Urinary bladder (tissue), 3 donors: ENCODE measurements at regions not wholly inside any gene's neighbourhood (a gene's known extent, or its start where the extent isn't known, plus 50 kb on each side); places are given as distances from the start of the nearest gene placed in this dataset.
"Not testable (repeated sequence)": the region's sequence is repeated elsewhere in the genome, so short reads cannot be mapped to it uniquely, and the experiment has no call there.

Experiments
- DNase-seq: peaks from one replicate; pipeline ENCODE4 v3.0.0-alpha.2; 2015; ENCODE audit errors: extremely low spot score
- H3K27ac ChIP-seq: one replicate; pipeline ENCODE4 v1.5.1; 2013; ENCODE audit warnings: low read depth, mild to moderate bottlenecking, moderate library complexity
- H3K36me3 ChIP-seq: one replicate; pipeline ENCODE4 v1.6.1; 2013; ENCODE audit warnings: mild to moderate bottlenecking, moderate library complexity; ENCODE audit not compliant: insufficient read depth
- H3K4me1 ChIP-seq: one replicate; pipeline ENCODE4 v1.6.1; 2013; ENCODE audit warnings: mild to moderate bottlenecking, moderate library complexity; ENCODE audit not compliant: insufficient read depth
- H3K4me3 ChIP-seq: one replicate; pipeline ENCODE4 v1.5.1; 2013; ENCODE audit warnings: low read depth, low read length
- WGBS: extraction: QIAGEN DNeasy Blood & Tissue Kit; methylation state at CpG from one replicate; pipeline ENCODE4 v1.1.7; 2013; 5-methylcytosine and 5-hydroxymethylcytosine counted together
- donor health status: healthy with polysubstance abuse.
- donor health status: healthy.

DNA sequence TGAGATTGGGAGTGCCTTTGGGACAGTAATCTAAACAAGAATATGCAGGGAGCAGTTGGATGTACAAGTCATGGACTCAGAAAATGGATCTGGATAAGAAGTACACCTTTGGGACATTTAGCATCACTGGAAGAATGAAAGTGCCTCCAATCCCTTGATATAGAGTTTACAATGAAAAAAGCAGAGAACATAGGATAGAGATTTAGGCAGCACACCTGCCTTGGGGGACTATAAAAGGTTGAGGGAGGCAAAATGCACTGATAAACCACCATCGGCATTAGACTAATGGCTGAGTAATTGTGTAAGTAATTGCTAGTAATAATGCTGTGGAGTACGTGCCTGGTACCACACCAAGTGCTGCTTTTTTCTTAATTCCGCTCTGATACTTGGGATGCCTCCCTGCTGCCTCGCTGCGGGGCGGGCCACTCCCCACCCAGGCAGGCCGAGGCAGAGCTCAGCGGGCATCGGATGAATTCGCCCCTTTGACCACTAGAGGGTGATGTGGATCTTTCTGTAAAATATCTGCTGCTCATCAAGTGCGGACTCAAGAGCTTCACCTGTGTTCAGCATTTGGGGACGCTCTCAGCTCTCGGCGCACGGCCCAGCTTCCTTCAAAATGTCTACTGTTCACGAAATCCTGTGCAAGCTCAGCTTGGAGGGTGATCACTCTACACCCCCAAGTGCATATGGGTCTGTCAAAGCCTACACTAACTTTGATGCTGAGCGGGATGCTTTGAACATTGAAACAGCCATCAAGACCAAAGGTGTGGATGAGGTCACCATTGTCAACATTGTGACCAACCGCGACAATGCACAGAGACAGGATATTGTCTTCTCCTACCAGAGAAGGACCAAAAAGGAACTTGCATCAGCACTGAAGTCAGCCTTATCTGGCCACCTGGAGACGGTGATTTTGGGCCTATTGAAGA lies 99.9 kb downstream of the ANKRD18B start:
- Histone ChIP-seq H3K36me3 (no peaks in the 10 kb centered on the region), H3K4me3 (no peak overlapping the region), H3K4me1 (no peaks in the 10 kb centered on the region), H3K27ac (no peak overlapping the region)
- DNase-seq: peak; percentile 23
- WGBS: 23% methylated on average over 20 of the region's 20 CpGs

DNA sequence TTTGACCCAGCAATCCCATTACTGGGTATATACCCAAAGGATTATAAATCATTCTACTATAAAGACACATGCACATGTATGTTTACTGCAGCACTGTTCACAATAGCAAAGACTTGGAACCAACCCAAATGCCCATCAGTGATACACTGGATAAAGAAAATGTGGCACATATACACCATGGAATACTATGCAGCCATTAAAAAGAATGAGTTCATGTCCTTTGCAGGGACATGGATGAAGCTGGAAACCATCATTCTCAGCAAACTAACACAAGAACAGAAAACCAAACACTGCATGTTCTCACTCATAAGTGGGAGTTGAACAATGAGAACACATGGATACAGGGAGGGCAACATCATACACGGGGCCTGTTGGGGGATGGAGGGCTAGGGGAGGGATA lies 104.3 kb downstream of the ANKRD18B start:
- not testable (repeated sequence) for H3K27ac ChIP-seq, DNase-seq, H3K4me3 ChIP-seq, H3K4me1 ChIP-seq, H3K36me3 ChIP-seq
- WGBS: 76% methylated on average over 1 of the region's 1 CpG

DNA sequence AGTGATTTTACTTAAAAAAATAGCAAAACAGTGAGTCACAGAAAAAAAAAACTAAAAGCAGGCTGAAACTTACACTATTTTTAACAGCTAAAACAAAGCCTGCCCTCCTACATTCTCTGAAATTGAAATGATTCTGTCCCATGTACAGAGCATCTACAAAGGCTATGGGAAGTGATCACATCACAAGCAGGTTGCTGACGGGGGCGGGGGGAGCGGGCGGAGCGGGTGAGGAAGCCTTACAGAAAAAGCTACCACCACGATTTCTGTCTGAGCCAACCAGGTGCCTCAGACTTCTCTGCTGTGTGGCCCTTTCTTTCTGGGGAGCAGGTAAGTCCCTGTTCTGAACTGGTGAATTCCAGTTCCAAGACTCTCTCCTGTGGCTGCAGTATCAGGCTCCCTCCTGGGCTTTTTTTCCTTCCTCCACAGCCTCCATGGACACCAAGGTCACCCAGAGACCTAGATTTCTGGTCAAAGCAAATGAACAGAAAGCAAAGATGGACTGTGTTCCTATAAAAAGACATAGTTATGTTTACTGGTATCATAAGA lies 104.9 kb downstream of the ANKRD18B start:
- H3K27ac ChIP-seq: no peak overlapping the region
- WGBS: 70% methylated on average over 6 of the region's 6 CpGs
- H3K36me3 ChIP-seq: no peaks in the 10 kb centered on the region
- no peak for DNase-seq
- no peaks in the 10 kb centered on the region for H3K4me1 ChIP-seq
- no peak overlapping the region for H3K4me3 ChIP-seq

DNA sequence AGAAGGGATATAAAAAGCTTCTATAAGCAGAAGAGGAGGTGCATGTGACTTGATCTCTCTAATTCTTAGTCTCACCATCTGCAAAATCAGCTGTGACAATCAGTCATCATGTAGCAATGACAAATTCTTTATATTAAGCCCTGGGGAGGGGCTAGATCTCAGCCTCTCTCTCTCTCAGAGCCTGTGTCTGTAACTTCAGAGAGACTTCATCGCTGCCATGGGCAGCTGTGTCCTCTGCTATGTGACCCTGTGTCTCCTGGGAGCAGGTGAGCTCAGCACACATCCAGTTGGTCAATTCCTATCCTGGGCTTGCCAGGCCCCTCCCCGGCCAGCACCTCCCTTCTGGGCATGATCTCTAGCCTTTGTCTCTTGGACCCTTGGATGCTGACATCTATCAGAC lies 109.6 kb downstream of the ANKRD18B start:
- Histone ChIP-seq H3K27ac (no peak overlapping the region), H3K36me3 (no peaks in the 10 kb centered on the region), H3K4me3 (no peak overlapping the region), H3K4me1 (no peaks in the 10 kb centered on the region)
- DNase-seq: no peak
- 73% methylated on average over 2 of the region's 2 CpGs for WGBS

DNA sequence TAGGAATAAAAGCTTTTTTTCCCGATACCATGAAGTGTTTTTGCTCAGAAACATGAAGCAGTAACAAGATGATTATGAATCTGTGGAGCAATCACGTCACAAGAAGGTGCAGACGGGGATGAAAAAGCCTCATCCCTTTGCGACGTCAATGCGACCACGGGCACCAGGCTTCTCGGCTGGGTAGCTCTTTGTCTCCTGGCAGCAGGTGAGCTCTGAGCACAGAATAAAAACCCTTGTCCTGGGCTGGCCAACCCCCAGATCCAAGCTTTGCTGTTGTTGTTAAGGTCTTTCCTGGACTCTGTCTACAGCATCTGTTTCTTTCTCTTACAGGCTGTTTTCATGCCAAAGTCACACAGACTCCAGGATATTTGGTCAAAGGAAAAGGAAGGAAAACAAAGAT lies 113.8 kb downstream of the ANKRD18B start:
- DNase-seq: no peak
- 43% methylated on average over 8 of the region's 8 CpGs for WGBS
- Histone ChIP-seq H3K4me3 (no peak overlapping the region), H3K4me1 (no peaks in the 10 kb centered on the region), H3K36me3 (no peaks in the 10 kb centered on the region), H3K27ac (no peak overlapping the region)

DNA sequence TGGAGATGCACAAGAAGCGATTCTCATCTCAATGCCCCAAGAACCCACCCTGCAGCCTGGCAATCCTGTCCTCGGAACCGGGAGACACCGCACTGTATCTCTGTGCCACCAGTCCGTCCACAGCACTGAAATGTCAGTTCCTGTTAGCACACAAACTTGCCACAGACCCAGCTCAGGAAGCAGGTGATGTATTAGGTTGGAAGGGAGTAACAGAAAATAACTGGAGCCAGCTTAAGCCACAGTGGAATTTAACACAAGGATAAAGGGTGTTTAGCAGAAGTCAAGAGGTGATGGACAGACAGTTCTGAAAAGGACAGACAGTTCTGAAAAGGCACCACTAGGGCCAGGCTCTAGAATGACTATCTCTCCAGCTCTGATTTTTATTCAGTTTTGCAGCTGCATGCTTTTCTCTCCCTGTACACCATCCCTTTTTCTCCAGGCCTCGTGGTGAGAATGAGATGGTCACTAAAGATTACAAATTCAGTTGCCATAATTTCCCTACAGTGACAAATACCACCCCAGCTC lies 114.4 kb downstream of the ANKRD18B start:
- DNase-seq: no peak
- no peaks in the 10 kb centered on the region for H3K36me3 ChIP-seq
- no peaks in the 10 kb centered on the region for H3K4me1 ChIP-seq
- WGBS: 57% methylated on average over 6 of the region's 6 CpGs
- no peak overlapping the region for H3K4me3 ChIP-seq
- H3K27ac ChIP-seq: no peak overlapping the region

DNA sequence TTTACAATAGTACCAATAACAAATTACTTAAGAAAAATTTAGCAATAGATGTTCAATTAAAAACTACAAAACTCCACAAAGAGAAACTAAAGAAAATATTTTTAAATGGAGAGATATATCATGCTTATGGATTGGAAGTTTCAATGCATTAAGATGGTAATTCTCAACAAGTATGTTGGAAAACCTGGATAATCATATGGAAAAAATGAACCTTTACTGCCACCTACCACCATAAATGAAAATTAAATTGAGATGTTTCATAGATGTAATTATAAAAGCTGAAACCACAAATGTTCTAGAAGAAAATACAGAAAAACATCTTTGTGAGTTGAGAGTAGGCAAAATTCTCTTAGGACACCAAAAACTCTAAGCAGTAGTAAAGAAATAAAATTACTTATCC lies 121.7 kb downstream of the ANKRD18B start:
- no peaks in the 10 kb centered on the region for H3K4me1 ChIP-seq
- H3K36me3 ChIP-seq: no peaks in the 10 kb centered on the region
- H3K27ac ChIP-seq: no peak overlapping the region
- DNase-seq: no peak
- H3K4me3 ChIP-seq: no peak overlapping the region

DNA sequence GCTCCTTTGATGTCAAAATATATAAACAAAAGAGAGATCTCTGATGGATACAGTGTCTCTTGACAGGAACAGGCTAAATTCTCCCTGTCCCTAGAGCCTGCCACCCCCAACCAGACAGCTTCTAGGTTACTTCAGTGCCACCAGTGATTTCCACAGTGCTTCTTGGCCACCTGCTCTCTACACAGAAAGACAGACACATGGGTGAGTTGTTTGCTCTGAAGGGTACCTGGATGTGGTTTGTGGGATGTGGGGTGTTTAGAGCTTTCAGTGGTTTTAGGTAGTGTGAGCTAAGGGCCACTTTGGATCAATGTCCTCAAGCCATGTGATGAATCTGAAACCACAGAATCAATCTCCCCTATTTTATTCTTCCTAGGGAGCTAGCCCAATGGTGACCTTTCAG lies 125.4 kb downstream of the ANKRD18B start:
- Histone ChIP-seq H3K36me3 (no peaks in the 10 kb centered on the region), H3K27ac (no peak overlapping the region), H3K4me3 (no peak overlapping the region), H3K4me1 (no peaks in the 10 kb centered on the region)
- no peak for DNase-seq

DNA sequence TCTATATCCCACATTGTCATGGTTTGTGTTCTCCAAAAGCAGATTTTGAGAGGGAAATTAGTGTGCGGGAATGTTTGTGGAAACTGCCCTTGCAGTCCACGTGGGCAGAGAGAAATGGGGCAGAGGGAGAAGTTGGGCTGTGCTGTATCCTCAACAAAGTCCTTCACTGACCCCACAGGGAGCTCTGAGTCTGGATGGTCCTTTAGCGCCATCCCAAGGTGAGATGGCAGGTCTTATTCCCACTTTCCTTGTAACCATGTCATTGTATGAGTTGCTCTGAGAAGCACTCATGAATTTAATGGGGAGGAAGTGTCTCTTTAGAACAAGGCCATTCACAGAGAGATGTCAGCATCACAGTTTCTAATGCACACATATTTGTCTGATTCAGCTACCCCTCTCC lies 127.1 kb downstream of the ANKRD18B start:
- WGBS: 52% methylated on average over 3 of the region's 3 CpGs
- Histone ChIP-seq H3K4me1 (no peaks in the 10 kb centered on the region), H3K27ac (no peak overlapping the region), H3K36me3 (no peaks in the 10 kb centered on the region), H3K4me3 (no peak overlapping the region)
- no peak for DNase-seq

DNA sequence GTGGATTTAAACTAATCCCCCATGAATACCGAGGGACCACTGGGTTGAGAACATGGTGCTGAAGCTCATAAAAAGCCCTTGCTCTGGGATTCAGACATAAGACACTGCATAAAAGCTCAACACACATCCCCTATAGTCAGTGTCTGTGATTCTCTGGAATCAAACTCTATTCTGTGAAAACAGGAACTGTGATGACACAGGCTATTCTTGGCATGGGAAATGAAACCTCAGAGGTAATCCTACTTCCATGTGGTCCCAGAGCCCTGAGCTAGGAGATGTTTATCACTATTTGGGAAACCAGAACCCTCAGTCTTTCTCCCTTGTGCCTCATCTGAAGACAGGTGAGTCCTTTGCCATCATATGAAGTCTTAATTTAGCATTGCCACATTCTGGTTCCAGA lies 135.4 kb upstream of the PRSS3 start:
- Histone ChIP-seq H3K27ac (no peak overlapping the region), H3K36me3 (no peaks in the 10 kb centered on the region), H3K4me1 (no peaks in the 10 kb centered on the region), H3K4me3 (no peak overlapping the region)
- no peak for DNase-seq
- WGBS: 41% methylated on average over 1 of the region's 1 CpG

DNA sequence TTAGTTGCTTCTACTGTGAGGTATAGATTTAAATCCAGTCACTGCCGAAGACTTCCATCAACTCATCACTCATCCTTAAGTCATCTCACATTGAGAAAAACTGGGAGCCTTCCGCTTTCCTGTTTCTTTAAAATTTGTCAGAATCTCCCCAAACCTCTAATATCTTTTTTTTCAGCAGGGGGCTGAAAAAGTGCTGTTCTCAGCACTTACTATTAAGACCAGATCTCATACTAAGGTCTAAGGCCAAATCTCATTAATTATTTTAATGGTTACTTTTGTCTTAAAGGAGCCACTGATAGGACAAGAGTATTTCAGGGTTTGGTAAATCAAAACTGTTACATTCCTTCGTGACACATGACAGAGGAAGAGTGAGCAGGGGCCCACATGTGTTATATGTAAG lies 134.6 kb upstream of the PRSS3 start:
- DNase-seq: no peak
- Histone ChIP-seq H3K4me1 (no peaks in the 10 kb centered on the region), H3K27ac (no peak overlapping the region), H3K4me3 (no peak overlapping the region), H3K36me3 (no peaks in the 10 kb centered on the region)
- 75% methylated on average over 3 of the region's 3 CpGs for WGBS

DNA sequence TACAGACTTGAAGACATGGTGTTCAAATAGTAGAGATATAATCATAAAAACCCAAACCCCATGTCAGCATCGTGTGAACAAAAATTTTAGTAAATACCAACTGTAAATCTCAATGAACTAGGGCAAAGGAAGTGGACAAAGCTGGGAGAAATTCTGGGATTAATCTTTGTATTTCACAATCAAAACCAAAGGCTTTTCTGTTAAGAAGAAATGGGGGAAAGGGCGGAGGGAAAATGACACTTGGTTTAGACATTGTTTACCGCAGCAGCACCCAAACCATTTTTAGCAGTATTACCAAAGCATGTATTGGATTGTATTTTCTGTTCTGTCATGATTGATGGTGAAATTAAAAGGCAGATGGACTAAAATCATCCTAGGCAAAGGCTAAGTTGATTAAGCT lies 134.2 kb upstream of the PRSS3 start:
- Histone ChIP-seq H3K27ac (no peak overlapping the region), H3K4me3 (no peak overlapping the region), H3K4me1 (no peaks in the 10 kb centered on the region), H3K36me3 (no peaks in the 10 kb centered on the region)
- 57% methylated on average over 3 of the region's 3 CpGs for WGBS
- no peak for DNase-seq

DNA sequence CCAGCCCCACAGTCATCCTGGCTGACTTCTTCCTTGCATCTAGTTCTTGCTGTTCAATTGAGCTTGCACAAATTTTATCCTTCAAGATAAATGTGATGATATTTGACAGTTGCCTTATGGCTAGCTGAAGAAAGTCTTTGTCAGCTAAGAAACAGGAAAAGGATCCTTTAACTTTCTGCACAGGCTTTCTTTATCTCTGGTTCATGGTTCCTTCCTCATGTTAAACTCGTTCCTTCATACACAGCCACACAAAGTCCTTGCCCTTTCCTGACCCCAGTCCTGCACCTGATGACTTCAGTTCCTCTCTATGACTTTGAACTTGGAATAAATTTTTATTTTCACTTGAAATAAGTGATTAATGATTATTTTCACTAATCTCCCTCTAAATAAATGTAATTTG lies 132.5 kb upstream of the PRSS3 start:
- Histone ChIP-seq H3K4me3 (no peak overlapping the region), H3K27ac (no peak overlapping the region), H3K4me1 (no peaks in the 10 kb centered on the region), H3K36me3 (no peaks in the 10 kb centered on the region)
- no peak for DNase-seq
- 53% methylated on average over 1 of the region's 1 CpG for WGBS

DNA sequence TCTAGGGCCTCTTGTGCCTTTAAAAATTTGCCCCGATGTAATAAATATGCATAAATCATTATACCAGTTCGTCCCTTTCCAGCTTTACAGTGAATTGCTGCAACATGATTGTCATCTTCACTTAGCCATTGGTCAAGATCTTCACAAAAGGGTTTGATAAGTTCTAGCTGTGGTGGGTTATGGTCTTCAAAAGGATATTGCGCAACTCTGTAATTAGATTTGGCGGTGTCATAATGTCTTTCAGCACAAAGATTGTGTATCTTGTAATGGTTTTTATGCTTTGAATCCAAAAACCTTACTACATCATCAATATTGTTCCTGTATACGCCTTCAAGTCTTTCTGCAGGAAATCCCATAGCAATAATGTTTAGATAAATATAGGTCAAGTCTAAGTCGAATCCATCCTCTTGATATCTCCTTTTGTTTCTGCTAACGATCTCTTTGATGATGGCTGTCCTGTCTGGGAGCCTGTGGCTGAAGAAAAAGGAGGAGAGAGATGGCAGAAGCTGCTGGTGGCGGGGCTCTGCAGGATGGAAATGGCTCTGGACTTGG lies 119.1 kb upstream of the PRSS3 start:
- Histone ChIP-seq H3K4me3 (peak overlapping the region; percentile 46), H3K27ac (peak overlapping the region; percentile 82)
- not testable (repeated sequence) for DNase-seq, H3K36me3 ChIP-seq, H3K4me1 ChIP-seq
- 31% methylated on average over 8 of the region's 8 CpGs for WGBS
